CD4-positive, alpha-beta T cell treated with Interleukin-17A for 1 hour (primary cell): ENCODE measurements at regions not wholly inside any gene's neighbourhood (a gene's known extent, or its start where the extent isn't known, plus 50 kb on each side); places are given as distances from the start of the nearest gene placed in this dataset.

Experiments used
- DNase-seq: peaks from one replicate; pipeline ENCODE4 v3.0.0-alpha.2; 2020

DNA sequence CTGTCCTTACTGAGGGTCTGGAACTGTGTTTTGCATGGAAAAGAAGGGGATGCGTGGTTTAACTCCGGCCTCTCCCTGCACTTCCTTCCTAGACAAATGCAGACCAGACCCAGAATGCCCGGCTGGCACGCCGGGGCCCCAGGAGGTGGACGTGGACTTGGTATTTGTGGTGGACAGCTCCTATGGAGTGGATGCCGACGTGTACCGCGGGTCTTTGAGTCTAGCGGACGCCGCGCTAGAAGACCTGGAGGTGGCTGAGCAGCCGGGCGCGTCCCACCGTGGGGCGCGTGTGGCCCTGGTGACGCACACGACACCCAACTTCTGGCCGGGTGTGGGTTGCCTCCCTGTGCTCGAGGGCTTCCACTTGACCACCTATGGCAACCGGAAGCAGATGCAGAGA, 81.8 kb upstream of the COL6A5 start:
- no peak for DNase-seq

DNA sequence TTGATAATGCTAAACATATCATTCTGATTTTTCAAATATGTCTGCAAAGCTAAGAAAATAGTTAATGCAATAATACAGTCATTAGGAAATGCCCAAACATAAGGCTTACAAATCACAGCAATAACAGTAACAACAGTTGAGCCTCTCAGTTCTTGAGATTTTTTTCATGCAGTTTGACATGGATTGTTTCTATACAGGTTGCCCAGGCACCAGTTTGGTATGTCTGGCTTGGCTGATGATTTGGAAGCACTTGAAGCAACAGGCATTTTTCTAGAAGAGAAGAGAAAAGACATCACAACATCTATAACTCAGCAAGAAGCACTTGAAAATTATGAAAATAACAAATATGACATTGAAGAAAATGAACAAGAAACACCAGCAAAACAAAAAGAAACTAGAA, 78.7 kb upstream of the COL6A5 start:
- no peak for DNase-seq

DNA sequence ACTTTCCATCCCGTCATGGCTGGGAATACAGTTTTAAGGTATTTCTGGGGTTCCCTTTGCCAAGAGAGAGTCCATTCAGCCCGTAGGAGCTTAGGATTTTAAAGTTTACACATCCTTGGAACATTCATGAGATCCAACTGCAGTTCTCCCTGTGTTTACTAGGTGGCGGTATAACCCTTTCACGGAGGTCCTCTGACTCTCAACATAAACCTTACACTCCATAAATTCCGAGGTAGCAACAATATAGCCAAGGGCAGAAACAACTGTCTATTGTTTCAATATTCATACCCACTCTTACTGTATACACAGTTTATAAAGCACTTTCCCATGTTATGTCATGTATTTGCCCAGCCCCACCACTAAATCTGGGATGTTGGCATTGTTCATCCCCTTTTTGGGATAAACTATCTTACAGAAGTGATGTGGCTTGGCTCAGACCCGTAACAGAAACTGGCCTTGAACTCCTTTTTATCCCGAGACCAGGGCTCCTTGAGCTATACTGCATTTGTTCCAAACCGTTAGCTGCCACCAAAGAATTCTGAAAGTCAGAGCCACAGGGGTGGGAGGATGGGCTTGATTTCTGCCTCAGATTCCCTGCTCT, 69.2 kb upstream of the COL6A5 start:
- DNase-seq: peak; percentile 26

DNA sequence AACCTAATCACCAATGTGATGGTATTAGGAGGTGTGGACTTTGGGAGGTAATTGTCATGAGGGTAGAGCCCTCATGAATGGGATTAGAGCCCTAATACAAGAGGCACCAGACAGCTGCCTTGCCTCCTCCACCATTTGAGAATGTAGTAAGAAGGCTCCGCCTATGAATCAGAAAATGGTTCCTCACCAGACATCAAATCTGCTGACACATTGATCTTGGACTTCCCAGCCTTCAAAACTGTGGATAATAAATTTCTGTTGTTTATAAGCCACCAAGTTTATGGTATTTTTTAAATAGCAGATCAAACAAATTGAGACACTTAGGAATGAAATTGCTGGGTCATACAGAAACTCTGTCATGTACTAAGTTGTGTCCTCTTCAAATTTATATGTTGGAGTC, 56.8 kb upstream of the COL6A5 start:
- DNase-seq: no peak

DNA sequence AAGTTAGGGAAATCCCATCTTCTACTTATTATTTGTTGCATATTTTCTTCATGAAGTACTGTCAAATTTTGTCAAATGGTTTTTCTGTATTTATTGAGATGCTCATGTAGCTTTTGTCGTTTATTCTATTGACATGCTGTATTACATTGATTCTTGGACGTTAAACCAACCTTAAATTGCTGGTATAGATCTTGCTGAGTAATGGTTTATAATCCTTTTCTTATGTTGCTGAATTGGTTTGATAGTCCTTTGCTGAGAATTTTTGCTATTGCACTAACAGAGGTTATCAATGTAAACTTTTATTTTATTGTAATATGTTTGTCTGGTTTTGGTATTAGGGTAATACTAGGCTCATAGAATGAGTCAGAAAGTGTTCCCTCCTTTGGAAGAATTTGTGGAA, 54.3 kb upstream of the COL6A5 start:
- DNase-seq: no peak

DNA sequence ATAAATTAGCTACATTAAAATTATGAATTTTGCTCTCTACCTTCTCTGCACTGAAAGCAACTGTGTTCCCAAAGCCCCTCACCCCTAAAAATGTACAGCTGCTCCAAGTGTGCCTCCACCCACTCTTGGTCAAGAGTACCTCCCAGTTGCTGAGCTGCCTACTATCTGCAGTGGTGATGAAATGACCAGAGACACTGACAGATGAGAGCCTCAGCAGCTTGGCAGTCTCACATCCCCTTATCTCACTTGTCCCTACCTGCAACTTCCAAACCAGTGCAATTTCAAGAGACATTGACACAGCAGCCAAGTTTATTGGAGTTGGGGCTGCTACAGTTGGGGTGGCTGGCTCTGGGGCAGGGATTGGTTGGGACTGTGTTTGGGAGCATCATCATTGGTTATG, 52.2 kb upstream of the COL6A5 start:
- DNase-seq: no peak
